ENCODE measurements at regions not wholly inside any gene's neighbourhood (a gene's known extent, or its start where the extent isn't known, plus 50 kb on each side); places are given as distances from the start of the nearest gene placed in this dataset.

DNA sequence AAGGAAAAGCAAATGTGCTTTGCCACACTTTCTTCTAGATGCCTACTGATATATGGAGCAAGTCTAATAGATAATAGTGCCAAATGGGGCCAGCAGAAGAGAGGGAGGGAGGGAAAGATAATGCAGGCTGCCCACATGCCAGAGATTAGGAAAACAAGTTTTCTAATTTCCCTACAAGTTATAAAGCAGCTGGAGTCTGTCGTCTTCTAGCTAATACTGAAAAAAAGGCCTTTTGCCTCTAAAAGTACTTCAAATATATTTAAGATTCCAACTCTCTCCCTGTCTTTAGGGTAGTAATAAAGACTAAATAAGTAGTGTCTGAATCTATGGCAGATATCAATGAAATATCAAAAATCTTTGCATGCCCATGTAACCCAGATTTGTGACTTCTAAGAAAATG is 632.0 kb upstream of the MIR17HG start:
- no peaks in the 10 kb centered on the region for H3K9me3 ChIP-seq
- H3K27ac ChIP-seq, result no peak overlapping the region
- H3K27me3 ChIP-seq, result no peaks in the 10 kb centered on the region
- TF ChIP-seq, protein P1, sequence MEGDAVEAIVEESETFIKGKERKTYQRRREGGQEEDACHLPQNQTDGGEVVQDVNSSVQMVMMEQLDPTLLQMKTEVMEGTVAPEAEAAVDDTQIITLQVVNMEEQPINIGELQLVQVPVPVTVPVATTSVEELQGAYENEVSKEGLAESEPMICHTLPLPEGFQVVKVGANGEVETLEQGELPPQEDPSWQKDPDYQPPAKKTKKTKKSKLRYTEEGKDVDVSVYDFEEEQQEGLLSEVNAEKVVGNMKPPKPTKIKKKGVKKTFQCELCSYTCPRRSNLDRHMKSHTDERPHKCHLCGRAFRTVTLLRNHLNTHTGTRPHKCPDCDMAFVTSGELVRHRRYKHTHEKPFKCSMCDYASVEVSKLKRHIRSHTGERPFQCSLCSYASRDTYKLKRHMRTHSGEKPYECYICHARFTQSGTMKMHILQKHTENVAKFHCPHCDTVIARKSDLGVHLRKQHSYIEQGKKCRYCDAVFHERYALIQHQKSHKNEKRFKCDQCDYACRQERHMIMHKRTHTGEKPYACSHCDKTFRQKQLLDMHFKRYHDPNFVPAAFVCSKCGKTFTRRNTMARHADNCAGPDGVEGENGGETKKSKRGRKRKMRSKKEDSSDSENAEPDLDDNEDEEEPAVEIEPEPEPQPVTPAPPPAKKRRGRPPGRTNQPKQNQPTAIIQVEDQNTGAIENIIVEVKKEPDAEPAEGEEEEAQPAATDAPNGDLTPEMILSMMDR (IDR thresholded peaks at IDR 0.05), result no peak
- intact Hi-C loops (cut with DNase I), result no loop called here
- H3K4me1 ChIP-seq, result no peaks in the 10 kb centered on the region
- ATAC-seq (no peak), DNase-seq (no peak), FAIRE-seq (no peak)
- H3K36me3 ChIP-seq, result no peaks in the 10 kb centered on the region
- no peak overlapping the region for H3K4me3 ChIP-seq
- WGBS, 2 donors, result 77 to 83% methylated on average over 1 of the region's 1 CpG

DNA sequence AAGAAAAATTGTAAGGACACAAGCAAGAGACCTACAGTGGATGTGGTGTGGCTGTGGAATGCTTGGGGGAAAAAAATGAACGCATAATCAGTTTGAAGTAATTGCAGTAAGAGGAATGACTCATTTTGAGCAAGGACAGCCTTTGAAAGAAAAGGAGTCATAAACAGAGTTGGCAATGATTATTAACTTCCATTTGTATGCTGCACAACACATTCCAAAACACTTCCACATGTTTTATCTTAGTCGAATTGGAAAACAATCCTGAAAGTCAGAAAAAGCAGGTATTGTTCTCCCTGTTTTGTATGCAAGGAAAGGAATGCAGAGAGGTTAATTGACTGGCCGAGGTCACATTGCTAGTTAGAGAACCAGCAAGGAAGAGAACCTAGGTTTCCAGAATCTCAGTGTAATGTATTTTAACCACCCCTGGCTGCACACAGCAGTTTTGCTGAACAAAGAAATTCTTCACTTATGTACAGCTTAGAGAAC is 630.0 kb upstream of the MIR17HG start:
- H3K9me3 ChIP-seq, result no peaks in the 10 kb centered on the region
- intact Hi-C loops (cut with DNase I), result no loop called here
- H3K27ac ChIP-seq, result peak overlapping the region in 2 of 4 donors; percentile 24 to 44
- DNase-seq (peak in 1 of 6 donors; percentile 8), FAIRE-seq (no peak), ATAC-seq (peak; percentile 71 to 87 (median 78))
- no peak overlapping the region for H3K4me3 ChIP-seq
- WGBS, 2 donors, result 33 to 36% methylated on average over 3 of the region's 3 CpGs
- TF ChIP-seq, protein P1 (IDR thresholded peaks at IDR 0.05), result no peak
- no peaks in the 10 kb centered on the region for H3K27me3 ChIP-seq
- no peaks in the 10 kb centered on the region for H3K4me1 ChIP-seq
- H3K36me3 ChIP-seq, result no peaks in the 10 kb centered on the region

DNA sequence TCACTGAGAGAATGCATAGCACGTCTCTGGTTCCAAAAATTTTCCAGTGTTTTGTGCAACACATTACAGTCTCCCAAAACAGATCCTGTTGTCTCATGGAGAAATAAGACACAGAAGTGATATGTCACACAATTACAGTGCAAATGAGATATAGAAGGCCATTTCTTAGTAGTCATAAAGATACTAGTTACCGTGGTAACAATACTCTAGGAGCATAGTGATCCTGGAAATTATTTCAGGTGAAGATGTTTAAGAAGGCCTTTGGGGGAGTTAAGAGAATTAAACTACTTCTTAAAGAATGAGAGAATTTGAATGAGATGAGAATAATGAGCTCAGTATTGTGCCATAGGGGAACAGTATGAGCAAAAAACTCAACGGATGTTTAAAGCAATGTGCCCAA is 628.0 kb upstream of the MIR17HG start:
- Histone ChIP-seq H3K4me1 (no peaks in the 10 kb centered on the region), H3K27ac (no peak overlapping the region), H3K9me3 (no peaks in the 10 kb centered on the region), H3K27me3 (no peaks in the 10 kb centered on the region), H3K36me3 (no peaks in the 10 kb centered on the region), H3K4me3 (no peak overlapping the region)
- DNase-seq (no peak), FAIRE-seq (no peak), ATAC-seq (no peak)
- TF ChIP-seq, protein P1 (IDR thresholded peaks at IDR 0.05), result no peak
- WGBS, 2 donors, result 82 to 91% methylated on average over 3 of the region's 3 CpGs
- intact Hi-C loops (cut with DNase I), result no loop called here

DNA sequence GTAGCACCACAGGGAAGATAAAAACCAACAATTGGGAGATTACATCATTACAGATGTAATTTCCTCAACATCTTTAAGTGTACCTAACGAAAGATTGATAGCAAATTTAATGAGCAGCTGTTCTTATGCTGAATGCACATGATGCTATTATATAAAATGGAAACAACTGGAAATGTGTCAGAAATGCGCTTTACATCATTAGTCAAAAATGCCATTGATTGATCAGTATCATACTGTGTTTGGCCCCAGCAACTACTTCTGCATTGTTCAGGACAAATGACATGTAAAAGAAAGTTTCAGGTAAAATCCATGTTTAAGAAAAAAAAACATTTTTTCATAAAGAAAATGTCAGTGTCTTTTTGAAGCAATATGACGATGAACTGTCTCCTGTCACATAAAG is 625.5 kb upstream of the MIR17HG start:
- Histone ChIP-seq H3K27me3 (no peaks in the 10 kb centered on the region), H3K27ac (no peak overlapping the region), H3K4me1 (no peaks in the 10 kb centered on the region), H3K4me3 (no peak overlapping the region), H3K36me3 (no peaks in the 10 kb centered on the region), H3K9me3 (no peaks in the 10 kb centered on the region)
- DNase-seq, result no peak
- TF ChIP-seq, protein P1 (IDR thresholded peaks at IDR 0.05), result no peak
- 61% methylated on average over 3 of the region's 3 CpGs for WGBS, 2 donors
- no peak for ATAC-seq
- intact Hi-C loops (cut with DNase I), result no loop called here
- FAIRE-seq, result no peak

DNA sequence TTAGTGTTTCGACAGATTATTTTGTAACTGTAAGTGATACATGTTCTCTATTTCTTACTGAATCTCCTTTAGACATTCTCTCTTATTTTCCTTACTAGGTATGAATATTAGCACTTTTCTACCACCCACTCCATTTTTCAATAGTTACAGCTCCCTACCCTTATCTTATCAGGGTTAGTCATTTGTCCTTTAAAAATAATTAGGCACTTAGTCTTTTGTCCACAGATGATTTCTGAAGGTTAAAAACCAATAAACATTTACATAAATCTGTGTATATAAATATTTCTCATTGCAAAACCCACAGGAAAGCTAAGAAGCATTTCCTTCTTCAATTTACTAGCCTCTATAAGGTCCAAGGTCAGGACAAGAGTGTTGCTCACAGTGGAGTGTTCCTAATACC is 624.1 kb upstream of the MIR17HG start:
- TF ChIP-seq, protein P1 (IDR thresholded peaks at IDR 0.05), result no peak

More for the DNA sequence above, 624.1 kb upstream of the MIR17HG start:
- H3K36me3 ChIP-seq, result no peaks in the 10 kb centered on the region
- 85 to 93% methylated on average over 1 of the region's 1 CpG for WGBS, 2 donors
- H3K4me1 ChIP-seq, result no peaks in the 10 kb centered on the region
- H3K27me3 ChIP-seq, result no peaks in the 10 kb centered on the region
- no peaks in the 10 kb centered on the region for H3K9me3 ChIP-seq
- H3K4me3 ChIP-seq, result no peak overlapping the region
- H3K27ac ChIP-seq, result no peak overlapping the region
- ATAC-seq (no peak), FAIRE-seq (no peak), DNase-seq (no peak)
- intact Hi-C loops (cut with DNase I), result no loop called here
